GM18909 (cell line): ENCODE measurements at regions not wholly inside any gene's neighbourhood (a gene's known extent, or its start where the extent isn't known, plus 50 kb on each side); places are given as distances from the start of the nearest gene placed in this dataset.
"Not testable (repeated sequence)": the region's sequence is repeated elsewhere in the genome, so short reads cannot be mapped to it uniquely, and the experiment has no call there.

Source experiments
- ATAC-seq: cut with Tn5 transposase; IDR thresholded peaks from one replicate; pipeline ENCODE4 v1.9.1; 2021; ENCODE audit warnings: mild to moderate bottlenecking; ENCODE audit not compliant: unreplicated experiment, poor library complexity

- ATAC-seq = not testable (repeated sequence)
Observed at GRCh38 chr14:105633596-105633995, 107.2 kb downstream of the TMEM121 start.

- no peak for ATAC-seq
Observed at GRCh38 chr14:105635560-105635959, 109.2 kb downstream of the TMEM121 start.

- ATAC-seq = not testable (repeated sequence)
Observed at GRCh38 chr14:105636021-105636420, 109.6 kb downstream of the TMEM121 start.

DNA sequence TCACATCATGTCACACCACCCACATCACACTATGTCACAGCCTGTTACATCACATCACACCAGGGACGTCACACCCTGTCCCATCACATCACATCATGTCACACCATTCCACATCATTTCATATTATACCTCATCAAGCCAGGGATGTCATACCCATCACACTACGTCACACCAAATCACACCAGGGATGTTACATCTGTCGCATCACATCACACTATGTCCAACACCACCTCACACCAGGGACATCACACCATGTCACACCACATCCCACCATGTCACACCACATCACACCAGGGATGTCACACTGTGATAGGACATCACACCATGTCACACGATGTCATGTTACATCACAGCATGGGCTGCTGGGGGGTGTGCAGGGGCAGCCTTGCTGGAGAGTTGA, 110.6 kb downstream of the TMEM121 start:
- no peak for ATAC-seq

DNA sequence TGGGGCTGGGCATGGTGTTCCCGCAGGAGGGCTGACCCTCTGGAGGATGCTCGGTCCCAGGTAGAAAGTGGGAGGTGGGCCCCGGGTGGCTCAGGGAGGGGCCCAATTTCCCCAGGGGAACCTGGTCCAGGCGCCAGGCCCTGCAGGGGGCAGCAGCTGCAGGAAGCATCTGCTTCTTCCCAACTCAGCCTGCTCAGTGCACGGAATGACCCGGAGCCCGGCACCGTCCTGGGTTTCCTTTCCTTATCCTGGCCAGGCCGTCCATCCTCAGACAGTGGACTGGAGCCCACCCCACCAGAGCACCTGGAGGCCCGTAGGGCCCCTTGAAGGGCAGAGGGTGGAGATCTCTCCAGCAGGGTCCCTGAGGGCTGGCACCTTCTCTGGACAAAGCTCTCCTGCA, 111.0 kb downstream of the TMEM121 start:
- not testable (repeated sequence) for ATAC-seq

DNA sequence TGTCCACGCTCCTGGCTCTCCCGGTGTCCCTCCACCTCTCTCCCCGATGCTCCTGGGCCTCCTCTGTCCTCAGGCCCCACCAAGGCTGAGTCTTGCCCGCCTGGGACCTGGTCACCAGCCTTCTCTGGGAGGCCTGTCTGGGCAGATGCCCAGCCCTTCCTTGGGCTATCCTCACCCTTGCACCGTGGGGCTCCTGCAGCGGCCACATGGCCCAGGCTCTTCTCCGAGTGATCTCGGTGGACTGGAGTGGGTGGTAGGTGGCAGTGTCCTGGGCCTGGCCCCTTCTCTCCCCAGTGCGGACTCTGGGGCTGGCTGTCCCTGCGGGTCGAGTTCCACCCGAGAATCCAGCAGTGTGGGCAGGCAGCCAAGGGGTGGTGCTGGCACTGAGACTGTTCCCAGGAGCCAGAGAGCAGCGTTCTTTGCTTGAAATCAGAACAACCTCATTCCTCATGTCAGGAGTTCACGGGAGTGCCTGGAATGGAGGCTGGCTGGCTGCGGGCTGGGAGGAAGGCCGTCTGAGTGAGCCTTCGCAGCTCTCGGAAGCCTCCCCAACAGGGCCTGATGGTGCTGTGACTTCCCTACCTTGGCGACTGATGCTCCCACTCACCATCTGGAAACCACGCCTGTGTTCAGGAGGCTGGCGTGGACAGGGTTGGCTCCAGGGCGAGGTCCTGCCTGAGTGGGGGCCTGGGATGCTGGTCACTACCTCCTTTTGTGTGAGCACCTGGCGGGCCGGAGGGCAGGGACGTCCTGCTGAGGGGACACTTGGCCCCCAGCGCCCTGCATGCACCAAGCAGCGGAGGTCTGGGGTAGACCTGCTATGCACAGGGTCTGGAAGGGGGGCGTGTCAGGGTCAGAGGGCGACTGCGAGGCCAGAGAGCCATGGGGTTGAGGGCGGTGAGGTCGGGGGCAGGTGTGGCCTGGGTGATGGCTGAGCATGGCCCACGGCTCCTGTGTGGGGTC, 113.9 kb downstream of the TMEM121 start:
- not testable (repeated sequence) for ATAC-seq

DNA sequence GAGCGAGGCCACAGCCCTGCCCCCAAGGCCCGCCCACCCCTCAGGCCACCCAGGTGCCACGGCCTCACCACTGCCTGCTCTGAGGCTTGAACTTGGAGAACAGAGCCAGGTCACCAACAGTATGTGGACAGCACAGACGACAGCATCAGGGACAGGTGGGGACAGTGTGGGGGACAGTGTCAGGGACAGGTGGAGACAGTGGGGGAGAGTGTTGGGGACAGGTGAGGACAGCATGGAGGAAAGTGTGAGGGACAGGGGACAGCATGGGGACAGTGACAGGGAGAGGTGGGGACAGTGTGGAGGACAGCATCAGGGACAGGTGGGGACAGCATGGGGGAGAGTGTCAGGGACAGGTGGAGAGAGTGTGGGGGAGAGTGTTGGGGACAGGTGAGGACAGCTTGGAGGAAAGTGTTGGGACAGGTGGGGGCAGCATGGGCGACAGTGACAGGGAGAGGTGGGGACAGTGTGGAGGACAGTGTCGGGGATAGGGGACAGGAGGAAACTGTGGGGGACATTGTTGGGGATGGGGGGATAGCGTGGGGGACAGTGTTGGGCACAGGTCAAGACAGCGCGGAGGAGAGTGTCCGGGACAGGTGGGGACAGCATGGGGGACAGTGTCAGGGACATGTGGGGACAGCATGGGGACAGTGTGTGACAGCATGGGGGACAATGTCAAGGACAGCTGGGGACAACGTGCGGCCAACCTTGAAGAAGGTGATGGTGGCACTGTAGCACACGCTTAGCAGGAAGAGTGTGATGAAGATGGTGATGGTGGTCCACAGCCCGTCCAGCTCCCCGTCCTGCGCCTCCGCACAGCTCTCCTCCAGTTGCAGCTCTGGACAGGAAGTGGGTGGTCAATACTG, 114.9 kb downstream of the TMEM121 start:
- no peak for ATAC-seq

- not testable (repeated sequence) for ATAC-seq
Observed at GRCh38 chr14:105641951-105642350, 115.6 kb downstream of the TMEM121 start.

DNA sequence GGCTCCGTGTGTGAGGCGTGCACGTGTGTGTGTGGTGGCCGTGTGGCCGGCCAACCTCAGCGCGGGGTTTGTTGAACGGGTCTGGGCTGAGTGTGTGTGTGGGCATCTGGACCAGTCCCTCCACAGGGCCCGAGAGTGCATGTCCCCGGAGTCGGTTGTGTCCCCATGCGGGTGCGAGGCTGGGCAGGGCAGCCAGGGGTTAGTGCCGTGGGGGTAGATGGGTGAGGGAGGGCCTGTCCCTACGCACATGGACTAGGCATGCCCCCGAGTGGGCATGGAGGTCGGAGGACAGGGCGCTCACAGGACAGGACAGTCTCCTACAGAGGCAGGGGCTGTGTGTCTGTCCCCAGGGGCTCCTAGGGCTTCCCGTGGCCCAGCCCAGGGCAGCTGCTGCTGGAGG, 116.1 kb downstream of the TMEM121 start:
- not testable (repeated sequence) for ATAC-seq

DNA sequence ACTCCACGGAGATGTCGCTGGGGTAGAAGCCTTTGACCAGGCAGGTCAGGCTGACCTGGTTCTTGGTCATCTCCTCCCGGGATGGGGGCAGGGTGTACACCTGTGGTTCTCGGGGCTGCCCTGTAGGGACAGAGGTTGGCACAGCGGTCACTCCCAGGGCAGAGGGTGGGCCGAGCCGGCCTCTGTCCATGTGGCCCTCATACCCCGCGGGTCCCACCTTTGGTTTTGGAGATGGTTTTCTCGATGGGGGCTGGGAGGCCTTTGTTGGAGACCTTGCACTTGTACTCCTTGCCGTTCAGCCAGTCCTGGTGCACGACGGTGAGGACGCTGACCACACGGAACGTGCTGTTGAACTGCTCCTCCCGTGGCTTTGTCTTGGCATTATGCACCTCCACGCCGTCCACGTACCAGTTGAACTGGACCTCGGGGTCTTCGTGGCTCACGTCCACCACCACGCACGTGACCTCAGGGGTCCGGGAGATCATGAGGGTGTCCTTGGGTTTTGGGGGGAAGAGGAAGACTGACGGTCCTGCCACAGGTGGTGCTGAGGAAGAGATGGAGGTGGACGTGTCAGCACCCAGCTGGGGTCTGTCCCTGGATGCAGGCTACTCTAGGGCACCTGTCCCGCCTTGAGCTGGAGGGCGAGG, 117.1 kb downstream of the TMEM121 start:
- ATAC-seq = not testable (repeated sequence)

- not testable (repeated sequence) for ATAC-seq
Observed at GRCh38 chr14:105644053-105644435, 117.7 kb downstream of the TMEM121 start.

DNA sequence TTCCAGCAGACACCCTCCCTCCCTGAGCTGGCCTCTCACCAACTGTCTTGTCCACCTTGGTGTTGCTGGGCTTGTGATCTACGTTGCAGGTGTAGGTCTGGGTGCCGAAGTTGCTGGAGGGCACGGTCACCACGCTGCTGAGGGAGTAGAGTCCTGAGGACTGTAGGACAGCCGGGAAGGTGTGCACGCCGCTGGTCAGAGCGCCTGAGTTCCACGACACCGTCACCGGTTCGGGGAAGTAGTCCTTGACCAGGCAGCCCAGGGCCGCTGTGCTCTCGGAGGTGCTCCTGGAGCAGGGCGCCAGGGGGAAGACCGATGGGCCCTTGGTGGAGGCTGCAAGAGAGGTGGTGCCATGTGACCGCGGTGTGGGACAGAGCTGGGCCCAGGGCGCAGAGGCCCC, 118.1 kb downstream of the TMEM121 start:
- ATAC-seq = not testable (repeated sequence)

GRCh38 chr14:105644891-105645290, 118.5 kb downstream of the TMEM121 start:
- not testable (repeated sequence) for ATAC-seq

DNA sequence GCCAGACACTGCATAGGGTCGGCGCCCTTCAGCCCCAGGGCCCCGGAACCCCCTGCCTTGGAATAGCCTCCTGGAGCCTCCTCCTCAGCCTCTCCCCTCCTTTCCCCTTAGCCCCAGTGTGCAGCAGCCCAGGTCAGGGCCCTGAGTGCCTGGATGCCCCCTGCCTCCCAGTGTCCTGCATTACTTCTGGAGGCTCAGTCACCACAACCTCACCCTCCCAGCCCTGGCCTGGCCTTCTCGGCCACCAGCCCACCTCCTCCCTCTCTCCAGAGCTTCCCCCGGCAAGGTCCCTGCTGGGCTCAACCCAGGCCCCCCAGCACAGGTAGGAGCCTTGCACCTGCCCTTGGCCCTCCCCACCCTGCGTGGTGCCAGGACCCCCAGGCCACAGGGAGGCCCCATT, 119.0 kb downstream of the TMEM121 start:
- ATAC-seq = not testable (repeated sequence)

GRCh38 chr14:105646175-105646574, 119.8 kb downstream of the TMEM121 start:
- no peak for ATAC-seq

DNA sequence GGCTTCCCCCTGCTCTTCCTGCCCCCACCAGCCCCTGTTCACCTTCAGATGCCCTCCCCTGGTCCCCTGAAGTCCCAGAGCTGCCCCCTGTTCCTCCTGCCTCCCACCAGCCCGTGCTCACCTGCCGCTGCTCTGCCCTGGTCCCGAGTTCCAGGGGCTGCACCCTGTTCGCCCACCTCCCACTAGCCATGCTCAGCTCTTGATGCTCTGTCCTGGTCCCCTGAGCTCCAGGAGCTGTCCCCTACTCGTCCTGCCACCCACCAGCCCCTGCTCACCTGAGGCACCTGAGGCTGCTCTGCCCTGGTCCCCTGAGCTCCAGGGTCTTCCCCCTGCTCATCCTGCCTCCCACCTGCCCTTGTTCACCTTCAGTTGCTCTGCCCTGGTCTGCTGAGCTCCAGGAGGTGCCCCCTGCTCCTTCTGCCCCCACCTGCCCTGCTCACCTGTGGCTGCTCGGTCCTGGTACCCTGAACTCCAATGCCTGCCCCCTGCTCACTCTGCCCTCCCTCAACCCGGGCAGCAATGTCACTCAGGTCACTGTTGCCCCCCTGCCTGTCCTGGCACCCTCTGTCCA, 120.4 kb downstream of the TMEM121 start:
- ATAC-seq = not testable (repeated sequence)

- not testable (repeated sequence) for ATAC-seq
Observed at GRCh38 chr14:105647426-105647783, 121.0 kb downstream of the TMEM121 start.

DNA sequence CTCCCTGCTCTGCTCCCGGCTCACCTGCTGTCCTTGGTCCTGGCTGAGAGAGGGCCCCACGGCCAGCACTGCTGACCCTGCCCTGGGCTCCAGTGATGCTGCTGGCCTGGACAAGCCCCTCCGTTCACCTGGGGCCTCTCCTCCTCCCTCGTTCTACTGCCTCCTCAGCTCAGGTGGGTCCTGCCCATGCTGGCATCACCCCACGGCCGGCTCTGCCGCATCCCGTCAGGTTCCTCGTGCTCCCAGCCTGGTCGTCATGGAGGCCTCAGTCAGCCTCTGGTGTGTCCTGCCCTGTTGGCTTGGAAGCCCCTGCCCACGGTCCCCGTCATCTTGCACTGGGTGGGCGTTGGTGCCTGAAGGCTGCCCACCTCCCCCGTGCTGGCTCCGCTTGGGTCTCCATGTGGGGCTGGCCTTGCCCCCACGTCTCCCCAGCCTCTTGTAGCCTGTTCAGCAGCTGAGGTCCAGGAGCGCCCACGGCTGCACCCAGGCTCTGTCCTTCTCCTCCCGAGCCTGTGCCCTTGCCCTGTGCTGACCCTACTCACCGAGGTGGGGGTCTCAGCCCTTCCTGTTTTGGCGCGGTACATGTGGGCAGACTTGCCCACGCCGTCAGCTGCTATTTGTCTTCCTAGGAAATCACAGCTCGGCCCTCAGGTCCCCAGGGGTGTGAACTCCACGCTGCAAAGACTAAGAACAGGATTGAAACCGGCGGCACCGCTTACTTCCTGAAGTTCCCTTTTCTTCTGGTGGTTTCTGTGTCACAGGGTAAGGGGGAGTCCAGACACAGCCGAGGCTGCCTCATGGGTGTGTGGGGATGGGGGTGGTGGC, 121.6 kb downstream of the TMEM121 start:
- no peak for ATAC-seq
